HCT116 (cell line): ENCODE measurements at regions not wholly inside any gene's neighbourhood (a gene's known extent, or its start where the extent isn't known, plus 50 kb on each side); places are given as distances from the start of the nearest gene placed in this dataset.

Experiments used
- ATAC-seq: fragments of 200-7000 bp; cut with Tn5 transposase; 2 replicates; pipeline ENCODE4 v1.9.1; 2020; ENCODE audit warnings: mild to moderate bottlenecking, moderate library complexity
- BruUV-seq: library from RNA; stranded (reverse); fragments of 400-500 nt; replicated peaks from 2 replicates; lab custom pipeline; 2021; lab: Mats Ljungman, UMichigan
- CTCF ChIA-PET: fragments of 300-600 bp; sonication (Branson Sonifier 250); formaldehyde crosslinking; loops from one replicate; lab custom pipeline; 2021; ENCODE audit warnings: antibody characterized with exemption; lab: Charles Lee
- POLR2A ChIA-PET: fragments of 300-600, 350-600 bp; sonication (Branson Sonifier 250); formaldehyde crosslinking; loops from one replicate; lab custom pipeline; 2021; ENCODE audit warnings: antibody characterized with exemption; lab: Charles Lee
- RAD21 ChIA-PET, 2 experiments: fragments of 300-600 bp; sonication (Branson Sonifier 250); formaldehyde crosslinking; loops; one replicate each; lab custom pipeline; 2023; ENCODE audit warnings: low total read pairs in 2 of 2; ENCODE audit not compliant: uncharacterized antibody in 2 of 2, unreplicated experiment in 2 of 2, low non-redundant PET in 1 of 2; lab: Charles Lee
- DNase-seq: peaks from one replicate; pipeline ENCODE4 v3.0.0-alpha.2; 2010; ENCODE audit warnings: low read depth, low spot score
- H2AFZ ChIP-seq: fragments of 200-600 bp; shearing (Covaris generic), sonication (generic); 2 replicates; pipeline ENCODE4 v1.6.1; 2017; ENCODE audit warnings: low read depth, mixed run types, mixed read lengths, antibody characterized with exemption, low read length; ENCODE audit not compliant: poor library complexity, severe bottlenecking
- H3K27ac ChIP-seq: 2 replicates; pipeline ENCODE4 v1.5.1; 2012; ENCODE audit warnings: low read depth, low read length
- H3K27me3 ChIP-seq: fragments of 200-600 bp; sonication (generic); 2 replicates; pipeline ENCODE4 v1.6.1; 2016; ENCODE audit warnings: mixed run types, low read length, mixed read lengths; ENCODE audit not compliant: insufficient read depth
- H3K36me3 ChIP-seq, 2 experiments: fragments of 200-500 bp in 1 of 2; fragments of 200-600 bp in 1 of 2; sonication (Bioruptor generic) in 1 of 2; sonication (generic) in 1 of 2; 2 replicates each; pipeline versions ENCODE4 v1.5.1 to v1.6.1; 2014 to 2016; ENCODE audit warnings: low read length in 2 of 2, inconsistent platforms in 1 of 2, mixed read lengths in 1 of 2, mixed run types in 1 of 2; ENCODE audit not compliant: insufficient read depth in 2 of 2, control insufficient read depth in 1 of 2
- H3K4me1 ChIP-seq, 2 experiments: fragments of 200-600 bp in 1 of 2; sonication (generic) in 1 of 2; 2 replicates each; pipeline versions ENCODE4 v1.5.1 to v1.6.1; 2012 to 2017; ENCODE audit warnings: low read length in 2 of 2, inconsistent platforms in 1 of 2, mild to moderate bottlenecking in 1 of 2, mixed read lengths in 1 of 2, mixed run types in 1 of 2, moderate library complexity in 1 of 2; ENCODE audit not compliant: insufficient read depth in 2 of 2, control insufficient read depth in 1 of 2
- H3K4me2 ChIP-seq: fragments of 200-600 bp; sonication (generic); 2 replicates; pipeline ENCODE4 v1.6.1; 2017; ENCODE audit warnings: mixed run types, low read length, mixed read lengths
- H3K4me3 ChIP-seq, 2 experiments: fragments of 200-600 bp in 1 of 2; sonication (generic) in 1 of 2; replicated peaks in 1 of 2; 2 replicates each; pipeline ENCODE4 v1.5.1; 2011 to 2016; ENCODE audit warnings: low read length in 2 of 2, control low read depth in 1 of 2, low read depth in 1 of 2, mild to moderate bottlenecking in 1 of 2, mixed read lengths in 1 of 2, mixed run types in 1 of 2
- H3K79me2 ChIP-seq: fragments of 200-600 bp; sonication (generic); 2 replicates; pipeline ENCODE4 v1.6.1; 2017; ENCODE audit warnings: mild to moderate bottlenecking, mixed run types, low read length, moderate library complexity, mixed read lengths; ENCODE audit not compliant: insufficient read depth
- H3K9ac ChIP-seq: fragments of 200-600 bp; sonication (generic); 2 replicates; pipeline ENCODE4 v1.6.1; 2016; ENCODE audit warnings: low read length, mixed read lengths
- H3K9me2 ChIP-seq: fragments of 200-600 bp; sonication (generic), shearing (Covaris generic); 2 replicates; pipeline ENCODE4 v1.6.1; 2017; ENCODE audit warnings: mixed run types, mild to moderate bottlenecking, moderate library complexity; ENCODE audit not compliant: insufficient read depth
- H3K9me3 ChIP-seq, 2 experiments: fragments of 200-500 bp in 1 of 2; fragments of 200-600 bp in 1 of 2; sonication (Bioruptor generic) in 1 of 2; sonication (generic) in 1 of 2; 2 replicates each; pipeline ENCODE4 v1.6.1; 2014 to 2017; ENCODE audit warnings: low read length in 2 of 2, mixed read lengths in 2 of 2, inconsistent platforms in 1 of 2, low read depth in 1 of 2, mild to moderate bottlenecking in 1 of 2, mixed run types in 1 of 2, moderate library complexity in 1 of 2; ENCODE audit not compliant: control insufficient read depth in 1 of 2, insufficient read depth in 1 of 2
- H4K20me1 ChIP-seq: fragments of 200-600 bp; sonication (generic), shearing (Covaris generic); 2 replicates; pipeline ENCODE4 v1.6.1; 2017; ENCODE audit warnings: mixed run types, mild to moderate bottlenecking, moderate library complexity; ENCODE audit not compliant: insufficient read depth
- CBX3 ChIP-seq: IDR thresholded peaks from 2 replicates; pipeline ENCODE4 v1.6.1; 2012; ENCODE audit warnings: low read depth
- CEBPB ChIP-seq: IDR thresholded peaks from 2 replicates; pipeline ENCODE4 v1.6.1; 2012; ENCODE audit warnings: low read depth
- ELF1 ChIP-seq: IDR thresholded peaks from 2 replicates; pipeline ENCODE4 v1.6.1; 2012; ENCODE audit warnings: low read depth, borderline replicate concordance
- EZH2phosphoT487 ChIP-seq: fragments of 200-600 bp; IDR thresholded peaks from 2 replicates; pipeline ENCODE4 v1.6.1; 2018; ENCODE audit warnings: antibody characterized with exemption, borderline replicate concordance
- FOSL1 ChIP-seq: IDR thresholded peaks from 2 replicates; pipeline ENCODE4 v1.6.1; 2012; ENCODE audit warnings: low read depth
- POLR2AphosphoS5 ChIP-seq: IDR thresholded peaks from 2 replicates; pipeline ENCODE4 v1.6.1; 2011; ENCODE audit warnings: mild to moderate bottlenecking, low read depth, low read length, moderate library complexity
- SP1 ChIP-seq: IDR thresholded peaks from 2 replicates; pipeline ENCODE4 v1.6.1; 2012; ENCODE audit warnings: low read depth
- ZFX ChIP-seq: fragments of 450-650 bp; IDR thresholded peaks from 2 replicates; pipeline ENCODE4 v1.6.1; 2017
- intact Hi-C: fragments of 100-400 bp; cut with micrococcal nuclease; formaldehyde crosslinking; loops from 2 replicates; pipeline ENCODE4 v1.10.0; 2022
- TF ChIP-seq, protein P1 (sequence below), 3 experiments: fragments of 200-600 bp in 1 of 3; sonication (generic) in 1 of 3; IDR thresholded peaks in 2 of 3; conservative IDR thresholded peaks in 1 of 3; 2 replicates each; pipeline ENCODE4 v1.5.1; 2012 to 2017; ENCODE audit warnings: low read depth in 2 of 3, low read length in 2 of 3, antibody characterized with exemption in 1 of 3, borderline replicate concordance in 1 of 3, control low read depth in 1 of 3, mild to moderate bottlenecking in 1 of 3, mixed read lengths in 1 of 3, mixed run types in 1 of 3, moderate library complexity in 1 of 3; ENCODE audit not compliant: insufficient read depth in 1 of 3
- TF ChIP-seq, protein P2 (sequence below): IDR thresholded peaks from 2 replicates; pipeline ENCODE4 v1.6.1; 2012

DNA sequence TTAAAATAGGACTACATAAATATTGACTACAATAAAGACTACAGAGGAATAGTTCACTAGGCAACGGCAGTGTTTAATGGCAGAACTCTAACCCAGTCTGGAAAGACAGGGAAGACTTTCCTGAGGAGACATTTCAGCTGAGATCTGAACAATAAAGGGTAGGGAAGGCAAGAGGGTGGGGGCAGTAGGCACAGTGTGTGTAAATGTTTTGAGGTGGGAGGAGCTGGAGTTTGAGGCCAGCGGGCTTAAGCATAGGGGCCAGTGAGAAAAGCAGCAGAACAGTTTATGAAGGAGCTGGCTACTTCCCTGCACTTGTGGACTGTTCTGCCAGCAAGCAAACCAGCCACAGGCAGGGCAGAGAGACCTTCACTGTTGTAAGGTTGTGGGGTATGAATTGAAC lies 76.6 kb upstream of the UGP2 start (continued):
- TF ChIP-seq, protein P1, sequence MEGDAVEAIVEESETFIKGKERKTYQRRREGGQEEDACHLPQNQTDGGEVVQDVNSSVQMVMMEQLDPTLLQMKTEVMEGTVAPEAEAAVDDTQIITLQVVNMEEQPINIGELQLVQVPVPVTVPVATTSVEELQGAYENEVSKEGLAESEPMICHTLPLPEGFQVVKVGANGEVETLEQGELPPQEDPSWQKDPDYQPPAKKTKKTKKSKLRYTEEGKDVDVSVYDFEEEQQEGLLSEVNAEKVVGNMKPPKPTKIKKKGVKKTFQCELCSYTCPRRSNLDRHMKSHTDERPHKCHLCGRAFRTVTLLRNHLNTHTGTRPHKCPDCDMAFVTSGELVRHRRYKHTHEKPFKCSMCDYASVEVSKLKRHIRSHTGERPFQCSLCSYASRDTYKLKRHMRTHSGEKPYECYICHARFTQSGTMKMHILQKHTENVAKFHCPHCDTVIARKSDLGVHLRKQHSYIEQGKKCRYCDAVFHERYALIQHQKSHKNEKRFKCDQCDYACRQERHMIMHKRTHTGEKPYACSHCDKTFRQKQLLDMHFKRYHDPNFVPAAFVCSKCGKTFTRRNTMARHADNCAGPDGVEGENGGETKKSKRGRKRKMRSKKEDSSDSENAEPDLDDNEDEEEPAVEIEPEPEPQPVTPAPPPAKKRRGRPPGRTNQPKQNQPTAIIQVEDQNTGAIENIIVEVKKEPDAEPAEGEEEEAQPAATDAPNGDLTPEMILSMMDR (IDR thresholded peaks at IDR 0.05 in 2 of 3, conservative IDR thresholded peaks at IDR 0.05 in 1 of 3; ENCODE audit: borderline replicate concordance in 1 of 3, insufficient read depth in 1 of 3, low read depth in 2 of 3, low read length in 2 of 3): no peak
- TF ChIP-seq EZH2phosphoT487 (no peak), FOSL1 (no peak), ZFX (no peak), CEBPB (no peak)

DNA sequence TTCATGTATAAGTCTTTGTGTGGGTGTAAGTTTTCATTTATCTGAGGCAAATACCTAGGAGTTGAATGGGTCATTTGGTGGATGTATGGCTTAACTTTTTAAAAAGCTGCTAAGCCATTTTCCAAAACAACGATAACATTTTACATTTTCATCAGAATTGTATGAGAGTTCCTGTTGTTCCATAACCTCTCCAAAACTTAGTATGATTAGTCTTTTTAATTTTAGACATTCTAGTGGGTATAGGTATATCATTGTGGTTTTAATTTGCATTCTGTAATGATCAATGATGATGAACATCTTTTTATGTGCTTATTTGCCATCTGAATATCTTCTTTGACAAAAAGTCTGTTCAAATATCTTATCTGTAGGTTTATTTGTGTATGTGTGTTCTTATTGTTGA lies 74.4 kb upstream of the UGP2 start:
- Histone ChIP-seq H4K20me1 (no peaks in the 10 kb centered on the region), H3K27ac (no peak overlapping the region), H3K9me2 (no peaks in the 10 kb centered on the region), H3K4me3 (no peak overlapping the region), H3K36me3 (no peaks in the 10 kb centered on the region), H2AFZ (no peak overlapping the region), H3K4me2 (no peak overlapping the region), H3K79me2 (no peaks in the 10 kb centered on the region), H3K9ac (no peak overlapping the region), H3K4me1 (no peaks in the 10 kb centered on the region), H3K9me3 (no peaks in the 10 kb centered on the region), H3K27me3 (no peaks in the 10 kb centered on the region)
- ChIA-PET CTCF (no interaction called here), RAD21 (no interaction called here), POLR2A (no interaction called here)
- no peak for ATAC-seq
- intact Hi-C loops: no loop called here
- DNase-seq: no peak
- no TSS peak for BruUV-seq
- TF ChIP-seq ELF1: no peak
- TF ChIP-seq POLR2AphosphoS5: no peak
- TF ChIP-seq, protein P2, sequence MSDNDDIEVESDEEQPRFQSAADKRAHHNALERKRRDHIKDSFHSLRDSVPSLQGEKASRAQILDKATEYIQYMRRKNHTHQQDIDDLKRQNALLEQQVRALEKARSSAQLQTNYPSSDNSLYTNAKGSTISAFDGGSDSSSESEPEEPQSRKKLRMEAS: no peak
- peak; percentile 55; the same call in 1 of the 2 replicates for TF ChIP-seq CBX3
- TF ChIP-seq SP1: no peak
